NT2/D1 (cell line): ENCODE measurements at regions not wholly inside any gene's neighbourhood (a gene's known extent, or its start where the extent isn't known, plus 50 kb on each side); places are given as distances from the start of the nearest gene placed in this dataset.

Experiments
- DNase-seq: peaks from one replicate; pipeline ENCODE4 v3.0.0-alpha.2; 2011; ENCODE audit warnings: low read depth, low spot score
- H3K27me3 ChIP-seq: 2 replicates; pipeline ENCODE4 v1.6.0; 2011; ENCODE audit warnings: mild to moderate bottlenecking; ENCODE audit not compliant: insufficient read length, insufficient read depth
- H3K36me3 ChIP-seq: 2 replicates; pipeline ENCODE4 v1.6.1; 2011; ENCODE audit warnings: mild to moderate bottlenecking, low read length, mixed read lengths; ENCODE audit not compliant: insufficient read depth, insufficient read length
- H3K4me1 ChIP-seq: 2 replicates; pipeline ENCODE4 v1.5.1; 2011; ENCODE audit not compliant: insufficient read depth, insufficient read length
- H3K4me3 ChIP-seq: 2 replicates; pipeline ENCODE4 v1.5.1; 2011; ENCODE audit warnings: low read depth; ENCODE audit not compliant: insufficient read length
- H3K9ac ChIP-seq: 2 replicates; pipeline ENCODE4 v1.6.0; 2011; ENCODE audit warnings: low read depth; ENCODE audit not compliant: insufficient read length
- H3K9me3 ChIP-seq: 2 replicates; pipeline ENCODE4 v1.5.1; 2011; ENCODE audit warnings: mild to moderate bottlenecking, low read length; ENCODE audit not compliant: insufficient read depth
- SUZ12 ChIP-seq: IDR thresholded peaks from 2 replicates; pipeline ENCODE4 v1.6.1; 2011; ENCODE audit not compliant: insufficient read length, insufficient read depth; ENCODE audit errors: extremely low read depth
- YY1 ChIP-seq: IDR thresholded peaks from 2 replicates; pipeline ENCODE4 v1.6.1; 2011; ENCODE audit not compliant: insufficient read length, insufficient read depth
- ZNF274 ChIP-seq: IDR thresholded peaks from 2 replicates; pipeline ENCODE4 v1.6.1; 2011; ENCODE audit warnings: mild to moderate bottlenecking, low read depth, low read length

- no peak for TF ChIP-seq SUZ12
- TF ChIP-seq ZNF274 = no peak
- no peak for TF ChIP-seq YY1
- no peaks in the 10 kb centered on the region for H3K36me3 ChIP-seq
- H3K4me1 ChIP-seq = no peaks in the 10 kb centered on the region
- H3K4me3 ChIP-seq = no peak overlapping the region
- no peak for DNase-seq
- H3K27me3 ChIP-seq = no peaks in the 10 kb centered on the region
- no peak overlapping the region for H3K9ac ChIP-seq
- H3K9me3 ChIP-seq = no peaks in the 10 kb centered on the region
Measured at GRCh38 chr3:182357928-182358327, 435.4 kb upstream of the ATP11B start.

- no peak overlapping the region for H3K9ac ChIP-seq
- no peaks in the 10 kb centered on the region for H3K36me3 ChIP-seq
- no peaks in the 10 kb centered on the region for H3K27me3 ChIP-seq
- TF ChIP-seq SUZ12 = no peak
- TF ChIP-seq YY1 = no peak
- TF ChIP-seq ZNF274 = no peak
- H3K4me3 ChIP-seq = no peak overlapping the region
- no peaks in the 10 kb centered on the region for H3K4me1 ChIP-seq
- DNase-seq = no peak
- H3K9me3 ChIP-seq = no peaks in the 10 kb centered on the region
Measured at GRCh38 chr3:182364323-182364722, 429.0 kb upstream of the ATP11B start.

- TF ChIP-seq ZNF274 (no peak), SUZ12 (no peak), YY1 (no peak)
- H3K36me3 ChIP-seq = no peaks in the 10 kb centered on the region
- no peaks in the 10 kb centered on the region for H3K9me3 ChIP-seq
- no peaks in the 10 kb centered on the region for H3K4me1 ChIP-seq
- H3K27me3 ChIP-seq = no peaks in the 10 kb centered on the region
- H3K4me3 ChIP-seq = no peak overlapping the region
- DNase-seq = no peak
- no peak overlapping the region for H3K9ac ChIP-seq
Measured at GRCh38 chr3:182364723-182365650, 428.3 kb upstream of the ATP11B start.

- Histone ChIP-seq H3K4me1 (no peaks in the 10 kb centered on the region), H3K9ac (no peak overlapping the region), H3K9me3 (no peaks in the 10 kb centered on the region), H3K4me3 (no peak overlapping the region), H3K36me3 (no peaks in the 10 kb centered on the region), H3K27me3 (no peaks in the 10 kb centered on the region)
- no peak for DNase-seq
- no peak for TF ChIP-seq SUZ12
- no peak for TF ChIP-seq YY1
- TF ChIP-seq ZNF274 = no peak
Measured at GRCh38 chr3:182366746-182367145, 426.6 kb upstream of the ATP11B start.

- H3K4me3 ChIP-seq = no peak overlapping the region
- DNase-seq = no peak
- H3K27me3 ChIP-seq = no peaks in the 10 kb centered on the region
- H3K9ac ChIP-seq = no peak overlapping the region
- TF ChIP-seq SUZ12 (no peak), YY1 (no peak), ZNF274 (no peak)
- no peaks in the 10 kb centered on the region for H3K4me1 ChIP-seq
- no peaks in the 10 kb centered on the region for H3K36me3 ChIP-seq
- H3K9me3 ChIP-seq = no peaks in the 10 kb centered on the region
Measured at GRCh38 chr3:182369861-182370260, 423.4 kb upstream of the ATP11B start.

GRCh38 chr3:182370949-182371348, 422.4 kb upstream of the ATP11B start:
- Histone ChIP-seq H3K27me3 (no peaks in the 10 kb centered on the region), H3K9ac (no peak overlapping the region), H3K4me3 (no peak overlapping the region), H3K4me1 (no peaks in the 10 kb centered on the region), H3K36me3 (no peaks in the 10 kb centered on the region), H3K9me3 (no peaks in the 10 kb centered on the region)
- TF ChIP-seq ZNF274 = no peak
- no peak for TF ChIP-seq SUZ12
- no peak for TF ChIP-seq YY1
- DNase-seq = no peak

GRCh38 chr3:182375916-182376315, 417.4 kb upstream of the ATP11B start:
- Histone ChIP-seq H3K36me3 (no peaks in the 10 kb centered on the region), H3K9ac (no peak overlapping the region), H3K27me3 (no peaks in the 10 kb centered on the region), H3K4me1 (no peaks in the 10 kb centered on the region), H3K9me3 (no peaks in the 10 kb centered on the region), H3K4me3 (no peak overlapping the region)
- TF ChIP-seq ZNF274 (no peak), YY1 (no peak), SUZ12 (no peak)
- DNase-seq = no peak
